DMS53 (cell line): ENCODE measurements at regions not wholly inside any gene's neighbourhood (a gene's known extent, or its start where the extent isn't known, plus 50 kb on each side); places are given as distances from the start of the nearest gene placed in this dataset.

Experiments
- DNase-seq: peaks from one replicate; lab custom pipeline; 2025; lab: John Stamatoyannopoulos, UW

GRCh38 chr1:221812088-221812752, 70.3 kb upstream of the DUSP10 start:
- DNase-seq, result no peak

- peak; percentile 47 for DNase-seq
Observed at GRCh38 chr1:221810406-221810805, 68.5 kb upstream of the DUSP10 start.

DNA sequence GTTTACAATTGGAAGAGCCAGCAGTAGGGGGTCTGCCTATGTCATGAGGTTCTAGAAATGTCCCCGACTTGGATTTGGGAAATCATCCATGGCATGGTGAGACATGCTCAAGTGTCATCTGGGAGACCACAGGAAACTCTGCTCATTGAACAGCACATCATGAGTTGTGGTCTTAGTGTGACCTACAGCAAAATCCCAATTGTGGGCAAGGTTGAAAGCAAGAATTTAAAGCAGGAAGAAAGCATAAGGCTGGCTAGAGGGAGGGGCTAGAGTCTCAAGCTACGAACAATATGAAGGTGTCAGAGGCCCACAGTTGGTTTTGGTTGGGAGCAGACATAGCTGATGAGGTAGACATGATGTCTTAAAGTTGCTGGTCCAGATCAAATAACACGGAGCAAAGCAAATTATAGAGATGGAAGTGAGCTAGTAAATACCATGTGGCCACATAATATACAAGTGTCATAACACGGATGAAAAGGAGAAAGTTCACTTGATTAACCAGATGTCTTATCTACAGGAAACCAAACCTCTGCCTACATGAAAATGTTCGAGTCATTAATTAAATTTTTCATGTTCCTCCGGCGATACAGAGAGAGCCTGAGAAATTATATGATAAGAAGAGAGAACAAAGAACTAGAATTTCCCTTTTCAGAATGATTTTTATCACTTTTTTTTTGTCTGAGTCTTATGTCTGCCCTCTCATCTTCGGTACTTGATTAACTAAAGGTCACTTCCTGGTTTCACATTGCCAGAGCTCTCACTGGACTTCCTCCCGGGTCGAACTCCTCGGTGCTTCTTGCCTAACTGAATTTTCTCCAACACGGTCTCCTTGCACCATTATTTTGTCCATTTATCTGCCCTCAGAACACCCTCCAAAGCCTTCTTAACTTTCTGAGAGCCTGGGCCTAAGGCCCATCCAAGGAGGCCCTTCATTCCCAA, 67.5 kb upstream of the DUSP10 start:
- peak; percentile 69 for DNase-seq

DNA sequence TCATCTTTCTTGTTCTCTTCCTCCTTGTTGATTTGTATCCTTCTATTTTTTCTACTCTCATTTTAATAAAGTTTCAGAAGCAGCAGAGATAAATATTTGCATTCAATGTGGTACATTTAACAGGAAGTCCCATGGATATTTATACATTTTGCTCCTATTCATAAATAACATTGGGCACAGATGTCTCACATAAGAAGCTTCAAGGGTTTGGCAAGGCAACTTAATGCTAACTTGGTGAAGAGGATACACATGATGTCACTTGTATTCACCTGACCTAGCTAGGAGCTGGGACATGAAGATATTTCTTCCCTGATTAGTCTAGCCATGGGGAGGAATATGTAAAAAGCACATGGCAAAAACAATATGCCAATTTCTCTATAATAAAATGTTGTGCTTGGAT, 65.1 kb upstream of the DUSP10 start:
- DNase-seq, result peak; percentile 14

GRCh38 chr1:221806236-221806635, 64.3 kb upstream of the DUSP10 start:
- no peak for DNase-seq

DNA sequence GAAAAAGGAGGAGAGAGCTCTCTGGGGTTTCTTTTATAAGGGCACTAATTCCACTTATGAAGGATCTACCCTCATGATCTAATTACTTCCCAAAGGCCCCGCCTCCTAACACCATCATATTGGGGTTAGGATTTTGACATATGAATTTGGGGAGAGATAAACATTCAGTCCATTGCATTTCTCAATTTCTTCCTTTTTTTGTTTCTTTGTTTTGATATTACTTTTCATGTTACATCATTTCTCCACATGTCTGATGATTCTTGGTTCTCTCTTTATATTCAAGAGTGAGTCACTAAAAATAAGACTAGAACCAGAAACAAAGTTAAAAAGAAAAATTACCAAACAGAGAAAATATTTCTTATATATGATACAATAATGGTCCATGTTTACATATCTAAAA, 63.2 kb upstream of the DUSP10 start:
- no peak for DNase-seq

GRCh38 chr1:221804303-221804702, 62.4 kb upstream of the DUSP10 start:
- DNase-seq, result no peak

GRCh38 chr1:221801773-221802516, 60.1 kb upstream of the DUSP10 start:
- peak; percentile 71 for DNase-seq

GRCh38 chr1:221801251-221801661, 59.4 kb upstream of the DUSP10 start:
- no peak for DNase-seq

DNA sequence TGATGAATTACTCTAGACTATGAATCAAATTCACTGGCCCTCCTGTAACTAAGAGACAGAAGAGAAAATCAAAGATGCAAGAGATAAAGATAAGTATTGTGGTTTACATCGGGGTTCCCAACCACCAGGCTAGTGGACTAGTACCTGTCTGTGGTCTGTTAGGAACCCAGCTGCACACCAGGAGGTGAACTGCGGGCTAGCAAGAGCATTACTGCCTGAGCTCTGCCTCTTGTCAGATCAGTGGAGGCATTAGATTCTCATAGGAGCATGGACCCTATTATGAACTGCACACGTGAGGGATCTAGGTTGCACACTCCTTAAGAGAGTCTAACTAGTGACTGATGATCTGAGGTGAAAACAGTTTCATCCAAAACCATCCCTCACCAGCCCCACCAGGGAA, 58.9 kb upstream of the DUSP10 start:
- DNase-seq, result no peak

GRCh38 chr1:221797506-221797905, 55.6 kb upstream of the DUSP10 start:
- no peak for DNase-seq

DNA sequence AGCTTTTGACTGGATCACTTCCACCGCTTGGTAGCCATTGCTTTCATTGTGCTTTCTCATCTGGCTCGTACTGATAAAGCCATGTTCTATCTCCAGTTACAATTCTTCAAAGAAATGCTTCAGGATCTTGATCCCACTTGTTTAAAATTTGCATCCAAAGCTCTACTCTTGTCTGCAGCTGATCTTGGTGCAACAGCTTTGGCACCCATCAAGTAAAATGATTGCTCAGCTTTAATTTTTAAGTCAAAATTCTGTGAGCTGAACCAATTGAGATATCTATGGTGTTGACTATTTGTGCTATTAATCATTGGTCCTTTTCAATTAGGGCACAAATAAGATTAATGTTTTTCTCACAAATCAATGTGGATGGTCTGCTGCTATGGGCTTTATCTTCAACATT, 54.8 kb upstream of the DUSP10 start:
- no peak for DNase-seq

DNA sequence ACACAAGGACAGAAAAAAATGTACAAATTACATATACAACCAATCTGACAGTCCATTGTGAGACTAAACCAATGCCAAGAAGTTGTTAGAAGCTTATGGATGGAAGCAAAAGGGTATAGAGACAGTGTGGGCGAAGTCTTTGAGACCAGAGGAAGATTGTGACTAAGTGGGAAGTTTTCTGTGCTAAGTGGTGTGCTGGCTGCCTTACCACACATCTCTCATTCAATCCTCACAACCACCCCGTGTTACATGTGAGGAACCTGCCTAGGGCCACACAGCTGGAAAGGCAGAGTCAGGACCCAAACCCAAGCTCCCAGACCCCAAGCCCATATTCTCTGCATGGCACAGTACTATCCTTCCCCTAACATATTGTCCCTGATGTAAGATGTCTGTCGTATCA, 53.5 kb upstream of the DUSP10 start:
- DNase-seq, result no peak

- no peak for DNase-seq
Observed at GRCh38 chr1:221794935-221795334, 53.0 kb upstream of the DUSP10 start.

GRCh38 chr1:221794079-221794670, 52.3 kb upstream of the DUSP10 start:
- no peak for DNase-seq

DNA sequence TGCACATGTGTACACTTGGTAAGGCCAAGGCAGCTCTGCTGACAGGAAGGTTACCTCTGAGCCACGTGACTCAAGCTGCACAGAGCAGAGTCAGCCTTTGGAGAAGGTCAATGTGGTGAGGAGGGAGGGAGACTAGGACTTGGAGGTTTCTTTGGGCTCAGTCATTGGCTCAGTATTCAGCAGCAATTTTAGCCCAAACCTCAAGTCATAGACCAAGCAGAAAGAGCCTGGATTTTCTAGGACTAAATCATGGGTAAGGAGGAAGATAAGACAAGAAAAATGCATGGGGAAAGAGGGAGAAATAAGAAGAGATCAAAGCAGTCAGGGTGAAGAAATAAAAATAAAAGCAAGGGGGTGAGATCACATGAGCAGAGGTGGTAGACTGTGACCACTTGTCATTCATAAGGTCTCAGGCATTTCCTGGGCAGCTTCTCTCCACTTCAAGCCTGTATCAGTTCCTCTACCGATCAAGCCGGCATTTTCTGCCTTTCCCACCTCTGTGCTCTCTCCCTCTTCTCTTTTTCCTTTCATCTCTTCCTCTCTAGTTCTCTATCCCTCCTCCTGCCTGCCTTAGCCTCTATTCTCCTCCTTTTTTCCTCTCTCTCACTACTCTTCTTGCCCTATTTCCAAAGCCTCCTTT, 51.7 kb upstream of the DUSP10 start:
- peak; percentile 33 for DNase-seq

- no peak for DNase-seq
Observed at GRCh38 chr1:221791846-221792245, 50.0 kb upstream of the DUSP10 start.
